ENCODE measurements at regions not wholly inside any gene's neighbourhood (a gene's known extent, or its start where the extent isn't known, plus 50 kb on each side); places are given as distances from the start of the nearest gene placed in this dataset.
A peak's percentile ranks its signal among the peaks of the same experiment; 100 is the strongest.

DNA sequence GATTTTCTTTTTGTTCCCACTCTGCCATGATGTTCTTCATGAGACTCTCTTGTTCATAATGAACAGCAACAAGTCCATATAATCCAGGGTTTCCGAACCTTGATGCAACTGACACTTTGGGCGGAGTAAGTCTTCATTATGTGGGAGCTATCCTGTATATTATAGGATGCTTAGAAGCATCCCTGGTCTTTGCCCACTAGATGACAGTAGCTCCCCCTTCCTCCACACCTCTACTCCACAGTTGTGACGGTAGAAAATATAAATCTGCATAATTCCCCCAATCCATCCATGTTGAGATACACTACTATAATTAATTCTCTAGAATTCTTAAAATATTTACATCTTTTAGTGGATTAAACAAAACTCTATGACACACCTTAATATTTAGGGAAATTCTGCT lies 482.2 kb upstream of the CELF4 start:
- no peak for DNase-seq (ENCODE audit: low spot score)
- no peak overlapping the region for H3K9ac ChIP-seq (ENCODE audit: low read depth, low read length, poor library complexity)
- H3K14ac ChIP-seq (ENCODE audit: low read length): no peak overlapping the region
- no peak overlapping the region for H3K27ac ChIP-seq (replicated peaks; ENCODE audit: low read length)
- H2BK120ac ChIP-seq (ENCODE audit: low read depth, low read length): no peak overlapping the region
- no peaks in the 10 kb centered on the region for H3K9me3 ChIP-seq (replicated peaks in 1 of 2; ENCODE audit: control insufficient read depth in 2 of 2, insufficient read depth in 1 of 2, low read depth in 1 of 2, low read length in 2 of 2)
- H3K36me3 ChIP-seq (replicated peaks in 1 of 2; ENCODE audit: control insufficient read depth in 2 of 2, insufficient read depth in 2 of 2, low read length in 2 of 2): no peaks in the 10 kb centered on the region
- H3K18ac ChIP-seq (ENCODE audit: low read length): no peak overlapping the region
- no CpG with 5 or more reads among the region's 3 CpGs for WGBS, 2 donors (ENCODE audit: extremely low coverage in 2 of 2, insufficient read length in 2 of 2, insufficient replicate concordance in 1 of 2)
- no peaks in the 10 kb centered on the region for H3K79me1 ChIP-seq (ENCODE audit: low read depth, low read length)
- no peak overlapping the region for H2BK15ac ChIP-seq (ENCODE audit: low read length)
- H3K4me3 ChIP-seq (ENCODE audit: low read length in 2 of 2): no peak overlapping the region
- H2AFZ ChIP-seq (ENCODE audit: low read length): no peak overlapping the region
- no peak overlapping the region for H3K4me2 ChIP-seq (ENCODE audit: insufficient read depth, low read length, poor library complexity, severe bottlenecking)
- no peak overlapping the region for H2BK12ac ChIP-seq (ENCODE audit: low read length)
- H2BK5ac ChIP-seq (ENCODE audit: low read length): no peak overlapping the region
- no peak overlapping the region for H4K91ac ChIP-seq (ENCODE audit: low read depth, low read length, poor library complexity)
- no peak overlapping the region for H4K8ac ChIP-seq (ENCODE audit: low read depth, low read length)
- no peak overlapping the region for H3K23ac ChIP-seq (ENCODE audit: low read depth, low read length, poor library complexity)
- no peaks in the 10 kb centered on the region for H3K4me1 ChIP-seq (ENCODE audit: control insufficient read depth in 2 of 2, insufficient read depth in 1 of 2, low read depth in 1 of 2, low read length in 2 of 2)
- H3K27me3 ChIP-seq (ENCODE audit: control insufficient read depth in 3 of 3, insufficient read depth in 3 of 3, low read depth in 1 of 3, low read length in 3 of 3): no peaks in the 10 kb centered on the region
- no peak overlapping the region for H2AK5ac ChIP-seq (ENCODE audit: low read depth, low read length)
- no peak overlapping the region for H3K4ac ChIP-seq (ENCODE audit: low read length)

DNA sequence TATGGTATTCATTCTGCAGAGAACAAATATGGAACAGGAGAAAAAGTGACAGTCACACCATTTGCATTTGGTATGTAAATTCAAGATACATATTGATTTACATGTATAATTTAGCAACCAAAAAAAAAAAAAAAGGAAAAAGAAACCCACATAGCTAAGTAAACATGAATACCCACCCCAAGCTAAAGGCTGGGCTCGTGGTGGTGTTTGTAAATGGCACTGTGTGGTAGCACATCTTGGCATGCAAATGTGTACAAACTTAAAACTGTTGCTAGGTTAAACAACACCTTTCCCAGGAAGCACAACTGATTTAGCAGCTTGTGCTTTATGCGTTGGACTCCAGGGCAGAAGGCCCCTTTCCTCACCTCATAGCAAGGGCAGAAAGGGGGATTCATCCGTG lies 481.1 kb upstream of the CELF4 start:
- Histone ChIP-seq H3K4me3 (ENCODE audit: low read length in 2 of 2) (no peak overlapping the region), H3K36me3 (replicated peaks in 1 of 2; ENCODE audit: control insufficient read depth in 2 of 2, insufficient read depth in 2 of 2, low read length in 2 of 2) (no peaks in the 10 kb centered on the region), H3K79me1 (ENCODE audit: low read depth, low read length) (no peaks in the 10 kb centered on the region), H2BK12ac (ENCODE audit: low read length) (no peak overlapping the region), H3K9me3 (replicated peaks in 1 of 2; ENCODE audit: control insufficient read depth in 2 of 2, insufficient read depth in 1 of 2, low read depth in 1 of 2, low read length in 2 of 2) (no peaks in the 10 kb centered on the region), H3K4me2 (ENCODE audit: insufficient read depth, low read length, poor library complexity, severe bottlenecking) (no peak overlapping the region), H4K8ac (ENCODE audit: low read depth, low read length) (no peak overlapping the region), H3K14ac (ENCODE audit: low read length) (no peak overlapping the region), H3K18ac (ENCODE audit: low read length) (no peak overlapping the region), H3K4me1 (ENCODE audit: control insufficient read depth in 2 of 2, insufficient read depth in 1 of 2, low read depth in 1 of 2, low read length in 2 of 2) (no peaks in the 10 kb centered on the region), H2AFZ (ENCODE audit: low read length) (no peak overlapping the region), H3K4ac (ENCODE audit: low read length) (no peak overlapping the region), H3K27me3 (ENCODE audit: control insufficient read depth in 3 of 3, insufficient read depth in 3 of 3, low read depth in 1 of 3, low read length in 3 of 3) (no peaks in the 10 kb centered on the region), H2BK120ac (ENCODE audit: low read depth, low read length) (no peak overlapping the region), H3K23ac (ENCODE audit: low read depth, low read length, poor library complexity) (no peak overlapping the region), H3K9ac (ENCODE audit: low read depth, low read length, poor library complexity) (no peak overlapping the region), H2AK5ac (ENCODE audit: low read depth, low read length) (no peak overlapping the region), H4K91ac (ENCODE audit: low read depth, low read length, poor library complexity) (no peak overlapping the region), H2BK15ac (ENCODE audit: low read length) (no peak overlapping the region), H2BK5ac (ENCODE audit: low read length) (no peak overlapping the region), H3K27ac (replicated peaks; ENCODE audit: low read length) (no peak overlapping the region)
- no peak for DNase-seq (ENCODE audit: low spot score)
- no CpG with 5 or more reads among the region's 3 CpGs for WGBS, 2 donors (ENCODE audit: extremely low coverage in 2 of 2, insufficient read length in 2 of 2, insufficient replicate concordance in 1 of 2)

DNA sequence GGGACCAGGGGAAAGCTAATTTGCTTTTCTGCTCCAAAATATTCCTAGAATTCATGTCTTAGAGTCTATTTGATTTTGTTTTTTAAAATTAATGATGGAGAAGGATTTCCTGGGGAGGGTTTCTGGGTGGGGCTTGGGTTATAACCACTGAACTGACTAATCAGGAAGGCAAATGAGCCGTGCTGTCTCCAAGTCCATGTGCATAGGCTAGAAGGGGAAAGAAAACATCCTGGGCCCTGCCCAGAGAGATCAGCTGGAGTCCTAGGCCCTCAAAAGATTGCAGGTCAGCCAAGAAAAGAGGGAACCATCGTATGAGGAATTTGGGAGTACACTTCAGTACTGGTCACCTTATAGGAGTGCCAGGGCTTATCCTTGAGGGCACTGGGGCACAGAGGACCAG lies 480.2 kb upstream of the CELF4 start:
- H4K8ac ChIP-seq (ENCODE audit: low read depth, low read length): no peak overlapping the region
- H3K27me3 ChIP-seq (ENCODE audit: control insufficient read depth in 3 of 3, insufficient read depth in 3 of 3, low read depth in 1 of 3, low read length in 3 of 3): no peaks in the 10 kb centered on the region
- H2BK12ac ChIP-seq (ENCODE audit: low read length): no peak overlapping the region
- no peaks in the 10 kb centered on the region for H3K9me3 ChIP-seq (replicated peaks in 1 of 2; ENCODE audit: control insufficient read depth in 2 of 2, insufficient read depth in 1 of 2, low read depth in 1 of 2, low read length in 2 of 2)
- no peak overlapping the region for H4K91ac ChIP-seq (ENCODE audit: low read depth, low read length, poor library complexity)
- DNase-seq (ENCODE audit: low spot score): no peak
- H3K23ac ChIP-seq (ENCODE audit: low read depth, low read length, poor library complexity): no peak overlapping the region
- H2BK5ac ChIP-seq (ENCODE audit: low read length): no peak overlapping the region
- H3K4me3 ChIP-seq (ENCODE audit: low read length in 2 of 2): no peak overlapping the region
- no CpG with 5 or more reads among the region's 2 CpGs for WGBS, 2 donors (ENCODE audit: extremely low coverage in 2 of 2, insufficient read length in 2 of 2, insufficient replicate concordance in 1 of 2)
- H2AFZ ChIP-seq (ENCODE audit: low read length): no peak overlapping the region
- no peak overlapping the region for H3K18ac ChIP-seq (ENCODE audit: low read length)
- H3K36me3 ChIP-seq (replicated peaks in 1 of 2; ENCODE audit: control insufficient read depth in 2 of 2, insufficient read depth in 2 of 2, low read length in 2 of 2): no peaks in the 10 kb centered on the region
- H3K14ac ChIP-seq (ENCODE audit: low read length): no peak overlapping the region
- H3K4me2 ChIP-seq (ENCODE audit: insufficient read depth, low read length, poor library complexity, severe bottlenecking): no peak overlapping the region
- no peak overlapping the region for H3K4ac ChIP-seq (ENCODE audit: low read length)
- no peak overlapping the region for H2BK120ac ChIP-seq (ENCODE audit: low read depth, low read length)
- no peaks in the 10 kb centered on the region for H3K4me1 ChIP-seq (ENCODE audit: control insufficient read depth in 2 of 2, insufficient read depth in 1 of 2, low read depth in 1 of 2, low read length in 2 of 2)
- no peak overlapping the region for H2BK15ac ChIP-seq (ENCODE audit: low read length)
- H3K9ac ChIP-seq (ENCODE audit: low read depth, low read length, poor library complexity): no peak overlapping the region
- no peaks in the 10 kb centered on the region for H3K79me1 ChIP-seq (ENCODE audit: low read depth, low read length)
- no peak overlapping the region for H3K27ac ChIP-seq (replicated peaks; ENCODE audit: low read length)
- H2AK5ac ChIP-seq (ENCODE audit: low read depth, low read length): no peak overlapping the region

DNA sequence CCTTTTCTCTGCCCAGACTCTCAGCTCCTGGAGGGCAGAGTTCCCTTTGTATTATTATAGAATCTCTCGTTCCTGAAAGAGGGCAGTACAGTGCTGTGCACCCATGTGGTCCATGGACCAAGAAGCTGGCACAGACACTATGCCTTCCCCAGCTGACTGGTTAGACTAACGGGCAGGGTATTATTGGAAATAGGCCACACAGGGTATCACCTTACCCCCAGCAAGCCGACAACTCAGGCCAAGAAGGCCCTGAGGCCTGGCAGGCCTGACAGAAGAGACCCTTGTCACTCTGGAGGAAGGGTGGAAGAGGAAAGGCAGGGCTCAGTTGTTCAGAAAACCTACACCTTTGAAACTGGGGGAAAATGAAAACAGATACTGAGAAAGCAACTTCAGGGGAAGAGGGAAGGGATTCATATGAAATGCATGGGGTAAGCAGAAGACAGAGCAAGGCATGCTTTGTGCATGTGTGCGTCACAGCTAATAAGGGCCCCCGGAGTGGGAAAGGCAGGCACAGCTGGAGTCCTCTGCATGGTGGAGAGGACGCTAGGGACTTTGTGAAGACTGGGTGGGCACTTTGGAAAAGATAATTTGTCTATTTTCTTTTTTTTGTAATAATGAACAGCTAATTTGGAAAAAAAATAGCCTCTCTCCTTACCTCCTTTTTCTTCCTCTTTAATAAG lies 476.8 kb upstream of the CELF4 start:
- Histone ChIP-seq H2BK120ac (ENCODE audit: low read depth, low read length) (no peak overlapping the region), H2AK5ac (ENCODE audit: low read depth, low read length) (no peak overlapping the region), H2AFZ (ENCODE audit: low read length) (no peak overlapping the region), H3K4me1 (ENCODE audit: control insufficient read depth in 2 of 2, insufficient read depth in 1 of 2, low read depth in 1 of 2, low read length in 2 of 2) (no peaks in the 10 kb centered on the region), H2BK5ac (ENCODE audit: low read length) (no peak overlapping the region), H3K27ac (replicated peaks; ENCODE audit: low read length) (no peak overlapping the region), H4K91ac (ENCODE audit: low read depth, low read length, poor library complexity) (no peak overlapping the region), H3K14ac (ENCODE audit: low read length) (no peak overlapping the region), H3K4me3 (ENCODE audit: low read length in 2 of 2) (no peak overlapping the region), H4K8ac (ENCODE audit: low read depth, low read length) (no peak overlapping the region), H3K36me3 (replicated peaks in 1 of 2; ENCODE audit: control insufficient read depth in 2 of 2, insufficient read depth in 2 of 2, low read length in 2 of 2) (no peaks in the 10 kb centered on the region), H3K4ac (ENCODE audit: low read length) (no peak overlapping the region), H2BK12ac (ENCODE audit: low read length) (no peak overlapping the region), H3K79me1 (ENCODE audit: low read depth, low read length) (no peaks in the 10 kb centered on the region), H3K4me2 (ENCODE audit: insufficient read depth, low read length, poor library complexity, severe bottlenecking) (no peak overlapping the region), H3K27me3 (ENCODE audit: control insufficient read depth in 3 of 3, insufficient read depth in 3 of 3, low read depth in 1 of 3, low read length in 3 of 3) (no peaks in the 10 kb centered on the region), H3K9me3 (replicated peaks in 1 of 2; ENCODE audit: control insufficient read depth in 2 of 2, insufficient read depth in 1 of 2, low read depth in 1 of 2, low read length in 2 of 2) (no peaks in the 10 kb centered on the region), H3K9ac (ENCODE audit: low read depth, low read length, poor library complexity) (no peak overlapping the region), H2BK15ac (ENCODE audit: low read length) (no peak overlapping the region), H3K23ac (ENCODE audit: low read depth, low read length, poor library complexity) (no peak overlapping the region), H3K18ac (ENCODE audit: low read length) (peak overlapping the region; percentile 55)
- no peak for DNase-seq (ENCODE audit: low spot score)
- no CpG with 5 or more reads among the region's 6 CpGs for WGBS, 2 donors (ENCODE audit: extremely low coverage in 2 of 2, insufficient read length in 2 of 2, insufficient replicate concordance in 1 of 2)

All from neuronal stem cell (in vitro differentiated cells).